PC-3 (cell line): ENCODE measurements at regions not wholly inside any gene's neighbourhood (a gene's known extent, or its start where the extent isn't known, plus 50 kb on each side); places are given as distances from the start of the nearest gene placed in this dataset.
"Not testable (repeated sequence)": the region's sequence is repeated elsewhere in the genome, so short reads cannot be mapped to it uniquely, and the experiment has no call there.

Experiments
- ATAC-seq: fragments of 200-7000 bp; cut with Tn5 transposase; 2 replicates; pipeline ENCODE4 v1.9.1; 2020; ENCODE audit warnings: mild to moderate bottlenecking, moderate library complexity
- BruUV-seq: library from RNA; stranded (reverse); fragments of 400-500 nt; replicated peaks from 2 replicates; lab custom pipeline; 2021; lab: Mats Ljungman, UMichigan
- CTCF ChIA-PET: fragments of 300-600 bp; sonication (Branson Sonifier 250); formaldehyde crosslinking; loops from one replicate; lab custom pipeline; 2022; ENCODE audit warnings: antibody characterized with exemption; lab: Charles Lee
- POLR2A ChIA-PET: fragments of 300-600 bp; sonication (Branson Sonifier 250); formaldehyde crosslinking; loops from one replicate; lab custom pipeline; 2022; ENCODE audit warnings: antibody characterized with exemption; ENCODE audit not compliant: unreplicated experiment; lab: Charles Lee
- DNase-seq: peaks from one replicate; pipeline ENCODE4 v3.0.0-alpha.2; 2015
- H2AFZ ChIP-seq: fragments of 300-600 bp; sonication (generic); 2 replicates; pipeline ENCODE4 v1.6.0; 2016; ENCODE audit warnings: antibody characterized with exemption, low read length
- H3F3A ChIP-seq: fragments of 300-600 bp; sonication (generic); one replicate; pipeline ENCODE4 v1.6.0; 2017; ENCODE audit warnings: antibody characterized with exemption, low read length, control low read depth, mild to moderate bottlenecking; ENCODE audit not compliant: unreplicated experiment
- H3K27ac ChIP-seq: fragments of 300-600 bp; sonication (generic); 2 replicates; pipeline ENCODE4 v1.5.1; 2016; ENCODE audit warnings: mild to moderate bottlenecking, low read length
- H3K27me3 ChIP-seq: fragments of 300-600 bp; sonication (generic); 2 replicates; pipeline ENCODE4 v1.6.1; 2016; ENCODE audit warnings: low read length, mixed read lengths
- H3K36me3 ChIP-seq: fragments of 300-600 bp; sonication (generic); 2 replicates; pipeline ENCODE4 v1.6.1; 2016; ENCODE audit warnings: low read depth, mixed run types, low read length, mixed read lengths
- H3K4me1 ChIP-seq: fragments of 300-600 bp; sonication (generic); 2 replicates; pipeline ENCODE4 v1.5.1; 2016; ENCODE audit warnings: low read length; ENCODE audit not compliant: insufficient read depth
- H3K4me2 ChIP-seq: fragments of 300-600 bp; sonication (generic); 2 replicates; pipeline ENCODE4 v1.6.0; 2016; ENCODE audit warnings: low read length
- H3K4me3 ChIP-seq: fragments of 300-600 bp; sonication (generic); 2 replicates; pipeline ENCODE4 v1.5.1; 2016; ENCODE audit warnings: mild to moderate bottlenecking, low read length, mixed read lengths
- H3K79me2 ChIP-seq: fragments of 300-600 bp; sonication (generic); 2 replicates; pipeline ENCODE4 v1.6.1; 2017; ENCODE audit warnings: low read length, mixed read lengths
- H3K9ac ChIP-seq: fragments of 300-600 bp; sonication (generic); 2 replicates; pipeline ENCODE4 v1.6.0; 2016; ENCODE audit warnings: mild to moderate bottlenecking, low read length
- H3K9me2 ChIP-seq: fragments of 300-600 bp; sonication (generic); replicated peaks from 2 replicates; pipeline ENCODE4 v1.6.1; 2016; ENCODE audit warnings: mixed run types, low read length, mixed read lengths
- H3K9me3 ChIP-seq: fragments of 300-600 bp; sonication (generic); 2 replicates; pipeline ENCODE4 v1.6.1; 2016; ENCODE audit warnings: low read length, mixed read lengths
- H4K20me1 ChIP-seq: fragments of 300-600 bp; sonication (generic); 2 replicates; pipeline ENCODE4 v1.6.1; 2016; ENCODE audit warnings: low read length, mixed read lengths
- EZH2 ChIP-seq: fragments of 300-600 bp; sonication (generic); IDR thresholded peaks from one replicate; pipeline ENCODE4 v1.6.1; 2017; ENCODE audit warnings: antibody characterized with exemption, mild to moderate bottlenecking, low read length; ENCODE audit not compliant: unreplicated experiment
- EZH2phosphoT487 ChIP-seq: fragments of 300-600 bp; sonication (generic); IDR thresholded peaks from 2 replicates; pipeline ENCODE4 v1.6.1; 2018; ENCODE audit warnings: mild to moderate bottlenecking, antibody characterized with exemption, low read length, borderline replicate concordance
- intact Hi-C: fragments of 100-400 bp; cut with micrococcal nuclease; formaldehyde crosslinking; loops from 2 replicates; pipeline ENCODE4 v1.9.0; 2023
- TF ChIP-seq, protein P1 (sequence below): fragments of 300-600 bp; sonication (generic); conservative IDR thresholded peaks from 2 replicates; pipeline ENCODE4 v1.5.1; 2017; ENCODE audit warnings: antibody characterized with exemption, low read depth, mild to moderate bottlenecking, low read length

DNA sequence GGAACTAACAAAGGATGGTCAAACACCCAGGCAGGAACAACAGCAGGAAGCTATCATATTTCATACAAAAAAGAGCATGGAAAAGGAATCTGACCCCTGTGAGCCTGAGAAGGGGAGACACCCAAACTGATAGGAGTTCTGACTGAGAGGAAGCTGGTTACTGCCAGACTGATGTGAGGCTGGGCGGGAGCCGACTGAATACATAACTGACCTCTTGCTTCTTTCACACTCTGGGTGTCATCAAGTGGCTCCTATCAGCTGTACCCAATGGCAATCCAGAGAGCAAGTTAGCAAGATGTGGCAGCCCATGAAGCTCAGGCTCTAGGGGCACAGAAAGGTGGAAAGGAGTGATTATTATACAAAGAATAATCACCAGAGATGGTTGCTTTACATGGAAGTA lies 795.1 kb upstream of the HS3ST5 start:
- Histone ChIP-seq H3F3A (no peaks in the 10 kb centered on the region), H3K4me3 (no peak overlapping the region), H3K9me2 (no peaks in the 10 kb centered on the region), H3K27me3 (no peaks in the 10 kb centered on the region), H3K4me2 (no peak overlapping the region), H3K9me3 (no peaks in the 10 kb centered on the region), H3K27ac (no peak overlapping the region), H3K36me3 (no peaks in the 10 kb centered on the region), H3K79me2 (no peaks in the 10 kb centered on the region), H2AFZ (no peak overlapping the region), H3K9ac (no peak overlapping the region), H3K4me1 (no peaks in the 10 kb centered on the region), H4K20me1 (no peaks in the 10 kb centered on the region)
- intact Hi-C loops: no loop called here
- ChIA-PET POLR2A (no interaction called here), CTCF (no interaction called here)
- BruUV-seq: no TSS peak
- DNase-seq: no peak
- TF ChIP-seq, protein P1, sequence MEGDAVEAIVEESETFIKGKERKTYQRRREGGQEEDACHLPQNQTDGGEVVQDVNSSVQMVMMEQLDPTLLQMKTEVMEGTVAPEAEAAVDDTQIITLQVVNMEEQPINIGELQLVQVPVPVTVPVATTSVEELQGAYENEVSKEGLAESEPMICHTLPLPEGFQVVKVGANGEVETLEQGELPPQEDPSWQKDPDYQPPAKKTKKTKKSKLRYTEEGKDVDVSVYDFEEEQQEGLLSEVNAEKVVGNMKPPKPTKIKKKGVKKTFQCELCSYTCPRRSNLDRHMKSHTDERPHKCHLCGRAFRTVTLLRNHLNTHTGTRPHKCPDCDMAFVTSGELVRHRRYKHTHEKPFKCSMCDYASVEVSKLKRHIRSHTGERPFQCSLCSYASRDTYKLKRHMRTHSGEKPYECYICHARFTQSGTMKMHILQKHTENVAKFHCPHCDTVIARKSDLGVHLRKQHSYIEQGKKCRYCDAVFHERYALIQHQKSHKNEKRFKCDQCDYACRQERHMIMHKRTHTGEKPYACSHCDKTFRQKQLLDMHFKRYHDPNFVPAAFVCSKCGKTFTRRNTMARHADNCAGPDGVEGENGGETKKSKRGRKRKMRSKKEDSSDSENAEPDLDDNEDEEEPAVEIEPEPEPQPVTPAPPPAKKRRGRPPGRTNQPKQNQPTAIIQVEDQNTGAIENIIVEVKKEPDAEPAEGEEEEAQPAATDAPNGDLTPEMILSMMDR: no peak
- TF ChIP-seq EZH2 (no peak), EZH2phosphoT487 (no peak)
- no peak for ATAC-seq

DNA sequence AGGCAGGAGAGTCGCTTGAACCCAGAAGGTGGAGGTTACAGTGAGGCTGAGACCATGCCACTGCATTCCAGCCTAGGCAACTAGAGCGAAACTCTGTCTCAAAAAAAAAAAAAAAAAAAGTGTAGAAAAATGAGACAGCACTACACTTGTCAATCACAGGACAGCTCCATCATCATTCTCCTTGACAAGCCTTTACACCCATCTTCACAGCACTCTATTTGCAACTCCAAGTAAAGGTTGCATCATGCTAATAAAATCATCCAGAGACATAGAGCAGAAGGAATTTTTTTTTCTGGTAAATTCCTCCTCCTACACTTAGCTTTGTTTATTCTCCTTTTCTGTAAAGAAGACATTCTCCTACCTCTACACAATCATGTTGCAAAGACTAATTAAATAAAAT lies 791.0 kb upstream of the HS3ST5 start:
- CTCF ChIA-PET: no interaction called here
- H3F3A ChIP-seq: no peaks in the 10 kb centered on the region
- no peaks in the 10 kb centered on the region for H3K9me2 ChIP-seq
- H3K4me1 ChIP-seq: no peaks in the 10 kb centered on the region
- no peak overlapping the region for H3K9ac ChIP-seq
- no peaks in the 10 kb centered on the region for H3K9me3 ChIP-seq
- no peak overlapping the region for H3K4me3 ChIP-seq
- H4K20me1 ChIP-seq: no peaks in the 10 kb centered on the region
- no peak overlapping the region for H3K27ac ChIP-seq
- TF ChIP-seq, protein P1: no peak
- TF ChIP-seq EZH2phosphoT487: no peak
- no peak for TF ChIP-seq EZH2
- BruUV-seq: no TSS peak
- intact Hi-C loops: no loop called here
- H3K79me2 ChIP-seq: no peaks in the 10 kb centered on the region
- ATAC-seq: no peak
- H3K4me2 ChIP-seq: no peak overlapping the region
- no peak for DNase-seq
- POLR2A ChIA-PET: no interaction called here
- H3K36me3 ChIP-seq: no peaks in the 10 kb centered on the region
- no peak overlapping the region for H2AFZ ChIP-seq
- H3K27me3 ChIP-seq: no peaks in the 10 kb centered on the region

DNA sequence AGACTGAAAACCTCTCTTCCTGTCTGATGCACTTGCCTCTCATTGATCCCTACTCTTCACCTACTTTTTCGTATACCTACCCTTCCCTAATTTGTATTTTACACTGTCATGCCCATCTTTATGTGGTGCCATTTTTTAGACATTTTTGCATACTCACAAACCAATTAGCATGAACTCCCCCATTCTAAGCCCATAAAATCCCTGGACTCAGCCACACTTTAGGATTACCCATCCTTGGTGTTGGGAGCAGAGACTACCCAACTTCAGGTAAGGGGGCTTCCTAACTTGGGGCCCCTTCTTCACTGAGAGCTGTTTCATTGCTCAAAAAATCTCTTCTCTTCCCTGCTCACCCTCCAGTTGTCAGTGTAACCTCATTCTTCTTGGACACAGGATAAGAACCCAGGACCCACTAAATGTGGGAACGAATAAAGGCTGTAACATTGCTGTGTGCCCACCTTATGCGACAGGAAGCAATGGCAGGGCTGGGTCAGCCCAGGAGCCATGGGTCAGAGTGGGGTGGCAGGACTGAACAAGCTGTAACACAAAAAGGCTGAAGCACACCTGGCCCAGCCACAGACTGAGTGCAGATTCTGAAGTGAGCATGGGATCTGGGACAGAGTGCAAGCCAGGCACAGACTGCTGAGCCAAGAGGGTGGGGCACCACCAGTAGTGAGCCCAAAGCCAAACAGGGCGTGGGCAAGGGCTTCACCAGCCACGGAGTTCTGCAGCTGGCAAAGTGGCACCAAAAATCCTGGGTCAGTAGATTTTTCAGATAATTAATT lies 789.1 kb upstream of the HS3ST5 start:
- POLR2A ChIA-PET: no interaction called here
- H3K4me3 ChIP-seq: no peak overlapping the region
- TF ChIP-seq EZH2phosphoT487: no peak
- TF ChIP-seq EZH2: no peak
- TF ChIP-seq, protein P1: no peak
- DNase-seq (no peak), ATAC-seq (no peak)
- no peak overlapping the region for H2AFZ ChIP-seq
- H3K9ac ChIP-seq: no peak overlapping the region
- no peaks in the 10 kb centered on the region for H3K36me3 ChIP-seq
- no peaks in the 10 kb centered on the region for H4K20me1 ChIP-seq
- no peaks in the 10 kb centered on the region for H3K9me3 ChIP-seq
- intact Hi-C loops: no loop called here
- CTCF ChIA-PET: no interaction called here
- no peaks in the 10 kb centered on the region for H3K27me3 ChIP-seq
- no peaks in the 10 kb centered on the region for H3F3A ChIP-seq
- no peaks in the 10 kb centered on the region for H3K9me2 ChIP-seq
- BruUV-seq: no TSS peak
- H3K4me1 ChIP-seq: no peaks in the 10 kb centered on the region
- no peak overlapping the region for H3K27ac ChIP-seq
- no peaks in the 10 kb centered on the region for H3K79me2 ChIP-seq
- no peak overlapping the region for H3K4me2 ChIP-seq

DNA sequence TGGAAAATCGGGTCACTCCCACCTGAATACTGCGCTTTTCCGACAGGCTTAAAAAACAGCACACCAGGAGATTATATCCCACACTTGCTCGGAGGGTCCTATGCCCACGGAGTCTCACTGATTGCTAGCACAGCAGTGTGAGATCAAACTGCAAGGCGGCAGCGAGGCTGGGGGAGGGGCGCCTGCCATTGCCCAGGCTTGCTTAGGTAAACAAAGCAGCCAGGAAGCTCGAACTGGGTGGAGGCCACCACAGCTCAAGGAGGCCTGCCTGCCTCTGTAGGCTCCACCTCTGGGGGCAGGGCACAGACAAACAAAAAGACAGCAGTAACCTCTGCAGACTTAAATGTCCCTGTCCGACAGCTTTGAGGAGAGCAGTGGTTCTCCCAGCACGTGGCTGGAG lies 778.7 kb upstream of the HS3ST5 start:
- H3K27me3 ChIP-seq, H3K27ac ChIP-seq, BruUV-seq, H3K36me3 ChIP-seq, H3K79me2 ChIP-seq, CTCF ChIA-PET, H3K4me3 ChIP-seq, H3K4me1 ChIP-seq, H4K20me1 ChIP-seq, H3K9ac ChIP-seq, POLR2A ChIA-PET, intact Hi-C loops, H2AFZ ChIP-seq, DNase-seq, H3F3A ChIP-seq, ATAC-seq, H3K9me2 ChIP-seq, H3K4me2 ChIP-seq, H3K9me3 ChIP-seq: not testable (repeated sequence)
